HEK293 (cell line): ENCODE measurements at regions not wholly inside any gene's neighbourhood (a gene's known extent, or its start where the extent isn't known, plus 50 kb on each side); places are given as distances from the start of the nearest gene placed in this dataset.

ENCODE experiments used
- CTCF ChIA-PET: fragments of 350-600 bp; formaldehyde crosslinking; extraction: SDS; loops from one replicate; lab custom pipeline; 2021; ENCODE audit warnings: antibody characterized with exemption; lab: Yijun Ruan, JAX
- POLR2A ChIA-PET: fragments of 300-600 bp; formaldehyde crosslinking; extraction: SDS; loops from one replicate; lab custom pipeline; 2020; ENCODE audit warnings: antibody characterized with exemption, inconsistent platforms; lab: Yijun Ruan, JAX
- H3K27ac ChIP-seq: fragments of 200-500 bp; sonication (Bioruptor generic); 2 replicates; pipeline ENCODE4 v1.5.1; 2014; ENCODE audit warnings: low read depth, low read length, control low read depth, inconsistent platforms; ENCODE audit errors: extremely low read depth
- H3K36me3 ChIP-seq, 2 experiments: fragments of 200-500 bp in 1 of 2; sonication (Bioruptor generic) in 1 of 2; 1 replicate in 1 of 2; 2 replicates in 1 of 2; pipeline ENCODE4 v1.5.1; 2014 to 2017; ENCODE audit warnings: inconsistent platforms in 2 of 2, low read length in 2 of 2; ENCODE audit not compliant: control insufficient read depth in 2 of 2, insufficient read depth in 1 of 2
- H3K4me1 ChIP-seq: fragments of 200-500 bp; sonication (Bioruptor generic); 2 replicates; pipeline ENCODE4 v1.5.1; 2014; ENCODE audit warnings: mild to moderate bottlenecking, low read length, inconsistent platforms; ENCODE audit not compliant: control insufficient read depth, insufficient read depth
- H3K4me3 ChIP-seq: 2 replicates; pipeline ENCODE4 v1.5.1; 2011; ENCODE audit warnings: low read depth, mild to moderate bottlenecking, control low read depth, low read length, moderate library complexity
- H3K9me3 ChIP-seq: fragments of 200-500 bp; sonication (Bioruptor generic); 2 replicates; pipeline ENCODE4 v1.5.1; 2014; ENCODE audit warnings: low read depth, low read length, inconsistent platforms; ENCODE audit not compliant: control insufficient read depth, insufficient read depth
- GLI2 ChIP-seq: fragments of 450-650 bp; formaldehyde crosslinking; IDR thresholded peaks from 2 replicates; pipeline ENCODE4; 2017; ENCODE audit warnings: missing biosample characterization, missing genetic modification characterization, low read depth, borderline replicate concordance
- HIC1 ChIP-seq: fragments of 450-650 bp; formaldehyde crosslinking; IDR thresholded peaks from 2 replicates; pipeline ENCODE4 v1.5.1; 2016; ENCODE audit warnings: missing biosample characterization, missing genetic modification characterization
- KLF7 ChIP-seq: fragments of 450-650 bp; formaldehyde crosslinking; IDR thresholded peaks from 2 replicates; pipeline ENCODE4 v1.5.1; 2016; ENCODE audit warnings: missing biosample characterization, missing genetic modification characterization, borderline replicate concordance
- MEIS1 ChIP-seq: sonication (generic); formaldehyde crosslinking; IDR thresholded peaks from 2 replicates; pipeline ENCODE4 v1.8.1; 2022; ENCODE audit warnings: missing genetic modification reagents, mild to moderate bottlenecking, borderline replicate concordance
- PRDM6 ChIP-seq: fragments of 450-650 bp; formaldehyde crosslinking; IDR thresholded peaks from 2 replicates; pipeline ENCODE4 v1.5.1; 2017; ENCODE audit warnings: missing biosample characterization, missing genetic modification characterization
- REPIN1 ChIP-seq: fragments of 450-650 bp; formaldehyde crosslinking; IDR thresholded peaks from 2 replicates; pipeline ENCODE4 v1.5.1; 2017; ENCODE audit warnings: missing biosample characterization, missing genetic modification characterization, low read depth
- SP7 ChIP-seq: fragments of 450-650 bp; formaldehyde crosslinking; IDR thresholded peaks from 2 replicates; pipeline ENCODE4 v1.5.1; 2016; ENCODE audit warnings: missing biosample characterization, missing genetic modification characterization
- ZFP41 ChIP-seq: fragments of 450-650 bp; formaldehyde crosslinking; IDR thresholded peaks from 2 replicates; pipeline ENCODE4 v1.5.1; 2016; ENCODE audit warnings: missing biosample characterization, missing genetic modification characterization, borderline replicate concordance
- ZNF114 ChIP-seq: fragments of 450-650 bp; formaldehyde crosslinking; IDR thresholded peaks from 2 replicates; pipeline ENCODE4 v1.5.0; 2017; ENCODE audit warnings: missing biosample characterization, missing genetic modification characterization
- ZNF132 ChIP-seq: fragments of 450-650 bp; formaldehyde crosslinking; IDR thresholded peaks from 2 replicates; pipeline ENCODE4 v1.5.1; 2017; ENCODE audit warnings: missing biosample characterization, missing genetic modification characterization, borderline replicate concordance
- ZNF335 ChIP-seq: fragments of 450-650 bp; formaldehyde crosslinking; conservative IDR thresholded peaks from 2 replicates; pipeline ENCODE4 v1.5.1; 2016; ENCODE audit warnings: missing biosample characterization, missing genetic modification characterization
- ZNF394 ChIP-seq: fragments of 450-650 bp; formaldehyde crosslinking; IDR thresholded peaks from 2 replicates; pipeline ENCODE4 v1.5.1; 2016; ENCODE audit warnings: missing biosample characterization, missing genetic modification characterization, mild to moderate bottlenecking, moderate library complexity, borderline replicate concordance
- ZNF426 ChIP-seq: fragments of 450-650 bp; formaldehyde crosslinking; IDR thresholded peaks from 2 replicates; pipeline ENCODE4 v1.5.1; 2017; ENCODE audit warnings: missing biosample characterization, missing genetic modification characterization, mild to moderate bottlenecking, inconsistent platforms, moderate library complexity
- ZNF48 ChIP-seq: fragments of 450-650 bp; formaldehyde crosslinking; IDR thresholded peaks from 2 replicates; pipeline ENCODE4 v1.5.1; 2016; ENCODE audit warnings: missing biosample characterization, missing genetic modification characterization
- ZNF510 ChIP-seq: fragments of 450-650 bp; formaldehyde crosslinking; IDR thresholded peaks from 2 replicates; pipeline ENCODE4 v1.5.1; 2018; ENCODE audit warnings: mild to moderate bottlenecking, missing genetic modification characterization, missing biosample characterization; ENCODE audit not compliant: insufficient replicate concordance
- ZNF518A ChIP-seq: fragments of 450-650 bp; formaldehyde crosslinking; conservative IDR thresholded peaks from 2 replicates; pipeline ENCODE4 v1.5.1; 2016; ENCODE audit warnings: low read depth, missing biosample characterization, missing genetic modification characterization
- ZNF660 ChIP-seq: fragments of 450-650 bp; IDR thresholded peaks from 2 replicates; pipeline ENCODE4 v1.5.1; 2018; ENCODE audit warnings: missing biosample characterization, mild to moderate bottlenecking, missing genetic modification characterization
- ZNF830 ChIP-seq: fragments of 450-650 bp; IDR thresholded peaks from 2 replicates; pipeline ENCODE4 v1.5.0; 2018; ENCODE audit warnings: missing biosample characterization, missing genetic modification characterization, low read depth, mild to moderate bottlenecking, moderate library complexity
- TF ChIP-seq, protein P1 (sequence below): fragments of 450-650 bp; formaldehyde crosslinking; IDR thresholded peaks from 2 replicates; pipeline ENCODE4 v1.5.1; 2016; ENCODE audit warnings: missing biosample characterization, missing genetic modification characterization

DNA sequence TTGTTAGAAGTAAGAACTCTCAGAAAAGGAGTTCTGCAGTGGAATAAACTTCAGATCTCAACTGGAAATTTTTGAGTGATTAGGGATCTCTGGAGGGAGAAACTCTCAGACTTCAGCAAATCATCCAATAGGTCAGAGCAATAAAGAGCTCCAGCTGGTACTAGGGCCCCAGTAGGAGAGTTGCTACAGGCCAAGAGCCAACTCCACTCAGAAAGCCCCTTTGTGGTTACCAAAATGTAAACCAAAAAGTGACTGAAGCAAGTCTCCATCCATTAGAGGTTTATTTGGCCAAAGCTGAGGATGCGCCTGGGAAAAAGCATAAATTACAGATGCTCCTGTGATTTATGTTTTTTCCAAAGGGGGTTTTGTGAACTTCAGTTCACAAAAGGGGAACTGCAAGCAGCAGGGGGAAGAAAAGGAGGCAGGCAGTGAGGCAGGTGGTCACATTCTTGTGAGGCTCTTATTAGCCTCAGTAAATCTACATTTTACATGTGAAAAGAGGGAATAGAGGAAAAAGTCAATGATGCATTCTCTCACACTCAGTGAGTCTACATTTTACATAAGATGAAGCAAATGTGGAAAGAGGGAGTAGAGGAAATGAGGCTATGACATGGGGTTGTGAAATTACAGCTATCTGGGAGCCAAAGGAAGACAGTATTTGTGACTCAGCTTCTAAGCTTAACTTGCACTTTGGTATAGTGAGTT lies 92.4 kb upstream of the DAZL start:
- ChIA-PET CTCF (interaction anchor here (0.7 kb wide), 1 partner anchor 17 kb away, joined by 4 read pairs; no protein-coding TSS in a partner anchor), POLR2A (no interaction called here)
- H3K36me3 ChIP-seq: no peaks in the 10 kb centered on the region
- H3K9me3 ChIP-seq: no peaks in the 10 kb centered on the region
- H3K27ac ChIP-seq: no peak overlapping the region
- no peaks in the 10 kb centered on the region for H3K4me1 ChIP-seq
- no peak for TF ChIP-seq GLI2 (tag by site-specific recombination)
- no peak for TF ChIP-seq KLF7
- no peak for TF ChIP-seq ZNF518A (tag by site-specific recombination)
- TF ChIP-seq ZNF394: no peak
- TF ChIP-seq ZNF660 (tag by site-specific recombination): no peak
- TF ChIP-seq ZNF114: no peak
- TF ChIP-seq ZNF48 (tag by site-specific recombination): no peak
- no peak for TF ChIP-seq ZNF426 (tag by site-specific recombination)
- TF ChIP-seq REPIN1: no peak
- no peak for TF ChIP-seq ZNF510
- TF ChIP-seq MEIS1 (CRISPR knock-in tag): no peak
- no peak for TF ChIP-seq HIC1 (tag by site-specific recombination)
- no peak for TF ChIP-seq ZNF335
- TF ChIP-seq ZNF830 (tag by site-specific recombination): no peak
- TF ChIP-seq ZFP41 (tag by site-specific recombination): no peak
- TF ChIP-seq PRDM6 (tag by site-specific recombination): no peak
- TF ChIP-seq, protein P1, sequence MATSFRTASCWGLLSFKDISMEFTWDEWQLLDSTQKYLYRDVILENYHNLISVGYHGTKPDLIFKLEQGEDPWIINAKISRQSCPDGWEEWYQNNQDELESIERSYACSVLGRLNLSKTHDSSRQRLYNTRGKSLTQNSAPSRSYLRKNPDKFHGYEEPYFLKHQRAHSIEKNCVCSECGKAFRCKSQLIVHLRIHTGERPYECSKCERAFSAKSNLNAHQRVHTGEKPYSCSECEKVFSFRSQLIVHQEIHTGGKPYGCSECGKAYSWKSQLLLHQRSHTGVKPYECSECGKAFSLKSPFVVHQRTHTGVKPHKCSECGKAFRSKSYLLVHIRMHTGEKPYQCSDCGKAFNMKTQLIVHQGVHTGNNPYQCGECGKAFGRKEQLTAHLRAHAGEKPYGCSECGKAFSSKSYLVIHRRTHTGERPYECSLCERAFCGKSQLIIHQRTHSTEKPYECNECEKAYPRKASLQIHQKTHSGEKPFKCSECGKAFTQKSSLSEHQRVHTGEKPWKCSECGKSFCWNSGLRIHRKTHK (tag by site-specific recombination): no peak
- TF ChIP-seq SP7 (tag by site-specific recombination): no peak
- no peak for TF ChIP-seq ZNF132 (tag by site-specific recombination)
- H3K4me3 ChIP-seq: no peak overlapping the region
